Bronchial epithelial cell (primary cell): ENCODE measurements at regions not wholly inside any gene's neighbourhood (a gene's known extent, or its start where the extent isn't known, plus 50 kb on each side); places are given as distances from the start of the nearest gene placed in this dataset.

Experiments used
- DNase-seq: peaks from one replicate; pipeline ENCODE4 v3.0.0-alpha.2; 2010; ENCODE audit warnings: low read depth
- FAIRE-seq: peaks from 2 replicates; lab custom pipeline; 2011; peaks lifted over from hg19 to GRCh38; lab: Jason Lieb, UNC
- H3K27me3 ChIP-seq: 2 replicates; pipeline ENCODE4 v1.5.1; 2011; ENCODE audit warnings: low read length; ENCODE audit not compliant: control insufficient read depth, insufficient read depth
- H3K36me3 ChIP-seq: 2 replicates; pipeline ENCODE4 v1.5.1; 2011; ENCODE audit warnings: low read length; ENCODE audit not compliant: control insufficient read depth, insufficient read depth
- H3K4me3 ChIP-seq: 2 replicates; pipeline ENCODE4 v1.5.1; 2011; ENCODE audit warnings: mild to moderate bottlenecking, low read depth, low read length, control low read depth
- CTCF ChIP-seq: IDR thresholded peaks from 2 replicates; pipeline ENCODE4 v1.5.1; 2011; ENCODE audit warnings: mild to moderate bottlenecking, moderate library complexity, low read length, control low read depth, inconsistent platforms; ENCODE audit not compliant: insufficient read depth, severe bottlenecking

- H3K4me3 ChIP-seq, result no peak overlapping the region
- no peak for TF ChIP-seq CTCF
- no peak for DNase-seq
- H3K36me3 ChIP-seq, result no peaks in the 10 kb centered on the region
- no peak for FAIRE-seq
- no peaks in the 10 kb centered on the region for H3K27me3 ChIP-seq
These were observed 492.5 kb downstream of the ARL4A start for GRCh38 chr7:13179775-13180523.

GRCh38 chr7:13181216-13181615 lies 493.8 kb downstream of the ARL4A start:
- no peaks in the 10 kb centered on the region for H3K27me3 ChIP-seq
- FAIRE-seq (no peak), DNase-seq (no peak)
- H3K36me3 ChIP-seq, result no peaks in the 10 kb centered on the region
- TF ChIP-seq CTCF, result no peak
- no peak overlapping the region for H3K4me3 ChIP-seq

- DNase-seq (no peak), FAIRE-seq (no peak)
- H3K36me3 ChIP-seq, result no peaks in the 10 kb centered on the region
- TF ChIP-seq CTCF, result no peak
- H3K4me3 ChIP-seq, result no peak overlapping the region
- no peaks in the 10 kb centered on the region for H3K27me3 ChIP-seq
These were observed 497.7 kb downstream of the ARL4A start for GRCh38 chr7:13185139-13185538.

- DNase-seq (no peak), FAIRE-seq (no peak)
- H3K27me3 ChIP-seq, result no peaks in the 10 kb centered on the region
- no peak for TF ChIP-seq CTCF
- no peaks in the 10 kb centered on the region for H3K36me3 ChIP-seq
- no peak overlapping the region for H3K4me3 ChIP-seq
These were observed 500.9 kb downstream of the ARL4A start for GRCh38 chr7:13188236-13188805.

GRCh38 chr7:13188922-13189321 lies 501.5 kb downstream of the ARL4A start:
- no peaks in the 10 kb centered on the region for H3K27me3 ChIP-seq
- FAIRE-seq (no peak), DNase-seq (no peak)
- TF ChIP-seq CTCF, result no peak
- no peaks in the 10 kb centered on the region for H3K36me3 ChIP-seq
- no peak overlapping the region for H3K4me3 ChIP-seq
